H9 (cell line): ENCODE measurements at regions not wholly inside any gene's neighbourhood (a gene's known extent, or its start where the extent isn't known, plus 50 kb on each side); places are given as distances from the start of the nearest gene placed in this dataset.

ENCODE experiments used
- DNase-seq: peaks from one replicate; pipeline ENCODE4 v3.0.0-alpha.2; 2017
- H2AFZ ChIP-seq: one replicate; pipeline ENCODE4 v1.6.1; 2013; ENCODE audit warnings: mild to moderate bottlenecking, low read length, control low read depth, moderate library complexity
- H2AK5ac ChIP-seq: 2 replicates; pipeline ENCODE4 v1.6.1; 2013; ENCODE audit warnings: low read length, control low read depth, mixed read lengths; ENCODE audit not compliant: insufficient read length
- H2BK120ac ChIP-seq: one replicate; pipeline ENCODE4 v1.6.1; 2013; ENCODE audit warnings: low read depth, mild to moderate bottlenecking, low read length, control low read depth, inconsistent platforms; ENCODE audit not compliant: poor library complexity, severe bottlenecking
- H2BK12ac ChIP-seq: 2 replicates; pipeline ENCODE4 v1.6.1; 2013; ENCODE audit warnings: low read length, control low read depth, mixed read lengths, low read depth; ENCODE audit not compliant: insufficient read length
- H2BK15ac ChIP-seq: 2 replicates; pipeline ENCODE4 v1.6.1; 2013; ENCODE audit warnings: low read depth, low read length, control low read depth
- H2BK20ac ChIP-seq: one replicate; pipeline ENCODE4 v1.6.1; 2013; ENCODE audit warnings: low read depth, mild to moderate bottlenecking, low read length, control low read depth, inconsistent platforms; ENCODE audit not compliant: poor library complexity, severe bottlenecking
- H2BK5ac ChIP-seq: 2 replicates; pipeline ENCODE4 v1.6.1; 2013; ENCODE audit warnings: low read length, control low read depth, mixed read lengths; ENCODE audit not compliant: insufficient read length
- H3K14ac ChIP-seq: 2 replicates; pipeline ENCODE4 v1.6.1; 2013; ENCODE audit warnings: low read length, control low read depth; ENCODE audit not compliant: insufficient read depth
- H3K18ac ChIP-seq: 2 replicates; pipeline ENCODE4 v1.6.1; 2013; ENCODE audit warnings: low read depth, mild to moderate bottlenecking, mixed read lengths, low read length, control low read depth; ENCODE audit not compliant: insufficient read length
- H3K23ac ChIP-seq: 2 replicates; pipeline ENCODE4 v1.6.1; 2013; ENCODE audit warnings: low read length, control low read depth, mixed read lengths, low read depth; ENCODE audit not compliant: insufficient read length
- H3K23me2 ChIP-seq: 2 replicates; pipeline ENCODE4 v1.6.1; 2013; ENCODE audit warnings: low read depth, mild to moderate bottlenecking, mixed read lengths, low read length, control low read depth; ENCODE audit not compliant: insufficient read length, poor library complexity, severe bottlenecking
- H3K27ac ChIP-seq: 2 replicates; pipeline ENCODE4 v1.5.1; 2013; ENCODE audit warnings: low read length, control low read depth, mixed read lengths, low read depth; ENCODE audit not compliant: insufficient read length
- H3K27me3 ChIP-seq: 2 replicates; pipeline ENCODE4 v1.6.1; 2013; ENCODE audit warnings: low read length, control low read depth, inconsistent platforms; ENCODE audit not compliant: insufficient read depth
- H3K4ac ChIP-seq: 2 replicates; pipeline ENCODE4 v1.6.1; 2013; ENCODE audit warnings: low read depth, mild to moderate bottlenecking, control low read depth, inconsistent platforms, low read length, moderate library complexity
- H3K4me1 ChIP-seq: 2 replicates; pipeline ENCODE4 v1.6.1; 2013; ENCODE audit warnings: low read length, control low read depth, inconsistent platforms; ENCODE audit not compliant: insufficient read depth
- H3K4me2 ChIP-seq: 2 replicates; pipeline ENCODE4 v1.6.1; 2013; ENCODE audit warnings: low read length, control low read depth, mixed read lengths; ENCODE audit not compliant: insufficient read length, insufficient read depth
- H3K56ac ChIP-seq: 2 replicates; pipeline ENCODE4 v1.6.1; 2013; ENCODE audit warnings: low read depth, mild to moderate bottlenecking, mixed read lengths, low read length, control low read depth; ENCODE audit not compliant: insufficient read length
- H3K79me1 ChIP-seq: 2 replicates; pipeline ENCODE4 v1.6.1; 2013; ENCODE audit warnings: low read depth, mild to moderate bottlenecking, moderate library complexity, low read length, control low read depth, inconsistent platforms; ENCODE audit not compliant: insufficient read depth, poor library complexity, severe bottlenecking
- H3K79me2 ChIP-seq: 2 replicates; pipeline ENCODE4 v1.6.1; 2013; ENCODE audit warnings: low read length, control low read depth, inconsistent platforms; ENCODE audit not compliant: insufficient read depth
- H3K9ac ChIP-seq: 2 replicates; pipeline ENCODE4 v1.6.1; 2013; ENCODE audit warnings: low read length, control low read depth, mixed read lengths; ENCODE audit not compliant: insufficient read length; ENCODE audit errors: extremely low read depth
- H3K9me3 ChIP-seq: one replicate; pipeline ENCODE4 v1.6.1; 2013; ENCODE audit warnings: low read depth, low read length, inconsistent platforms; ENCODE audit not compliant: control insufficient read depth
- H3T11ph ChIP-seq: one replicate; pipeline ENCODE4 v1.6.1; 2013; ENCODE audit warnings: mild to moderate bottlenecking, low read length, control low read depth, inconsistent platforms
- H4K20me1 ChIP-seq: one replicate; pipeline ENCODE4 v1.6.1; 2013; ENCODE audit not compliant: control insufficient read depth, insufficient read length, insufficient read depth
- H4K5ac ChIP-seq: 2 replicates; pipeline ENCODE4 v1.6.1; 2013; ENCODE audit warnings: low read depth, mild to moderate bottlenecking, mixed read lengths, low read length, control low read depth; ENCODE audit not compliant: insufficient read length
- H4K8ac ChIP-seq: replicated peaks from 2 replicates; pipeline ENCODE4 v1.6.1; 2013; ENCODE audit warnings: low read length, control low read depth, mixed read lengths, low read depth; ENCODE audit not compliant: insufficient read length
- H4K91ac ChIP-seq: 2 replicates; pipeline ENCODE4 v1.6.1; 2013; ENCODE audit warnings: low read depth, mild to moderate bottlenecking, moderate library complexity, mixed read lengths, low read length, control low read depth; ENCODE audit not compliant: insufficient read length
- H3K27ac Mint-ChIP-seq, 3 experiments: 2 replicates in 2 of 3; 3 replicates in 1 of 3; pipeline ENCODE4 v1.8.0; 2020 to 2021; ENCODE audit warnings: mixed read lengths in 3 of 3, mild to moderate bottlenecking in 1 of 3, moderate library complexity in 1 of 3
- H3K27me3 Mint-ChIP-seq: 2 replicates; pipeline ENCODE4 v1.8.0; 2021; ENCODE audit warnings: low read depth, mild to moderate bottlenecking, moderate library complexity, mixed read lengths
- H3K36me3 Mint-ChIP-seq, 3 experiments: 2 replicates in 2 of 3; 3 replicates in 1 of 3; pipeline ENCODE4 v1.8.0; 2020 to 2021; ENCODE audit warnings: low read depth in 3 of 3, mixed read lengths in 3 of 3; ENCODE audit not compliant: insufficient read depth in 1 of 3
- H3K4me1 Mint-ChIP-seq, 2 experiments: 2 replicates each; pipeline ENCODE4 v1.8.0; 2020; ENCODE audit warnings: mixed read lengths in 2 of 2
- H3K4me3 Mint-ChIP-seq, 2 experiments: 2 replicates in 1 of 2; 3 replicates in 1 of 2; pipeline ENCODE4 v1.8.0; 2020 to 2021; ENCODE audit warnings: mild to moderate bottlenecking in 2 of 2, mixed read lengths in 2 of 2, moderate library complexity in 1 of 2
- H3K9me3 Mint-ChIP-seq, 2 experiments: 2 replicates in 1 of 2; 3 replicates in 1 of 2; pipeline ENCODE4 v1.8.0; 2020; ENCODE audit warnings: mild to moderate bottlenecking in 2 of 2, mixed read lengths in 2 of 2, moderate library complexity in 1 of 2
- WGBS: extraction: QIAGEN DNeasy Blood & Tissue Kit; methylation state at CpG from one replicate; pipeline ENCODE4 v1.1.7; 2013; ENCODE audit warnings: missing lambda C conversion rate, low lambda C conversion rate, mixed read lengths; ENCODE audit not compliant: insufficient read length; ENCODE audit errors: extremely low coverage; 5-methylcytosine and 5-hydroxymethylcytosine counted together
- TF ChIP-seq, protein P1 (sequence below): fragments of 200-600 bp; sonication (generic); conservative IDR thresholded peaks from 3 replicates; pipeline ENCODE4 v1.8.0; 2021; ENCODE audit warnings: antibody characterized with exemption, mild to moderate bottlenecking

DNA sequence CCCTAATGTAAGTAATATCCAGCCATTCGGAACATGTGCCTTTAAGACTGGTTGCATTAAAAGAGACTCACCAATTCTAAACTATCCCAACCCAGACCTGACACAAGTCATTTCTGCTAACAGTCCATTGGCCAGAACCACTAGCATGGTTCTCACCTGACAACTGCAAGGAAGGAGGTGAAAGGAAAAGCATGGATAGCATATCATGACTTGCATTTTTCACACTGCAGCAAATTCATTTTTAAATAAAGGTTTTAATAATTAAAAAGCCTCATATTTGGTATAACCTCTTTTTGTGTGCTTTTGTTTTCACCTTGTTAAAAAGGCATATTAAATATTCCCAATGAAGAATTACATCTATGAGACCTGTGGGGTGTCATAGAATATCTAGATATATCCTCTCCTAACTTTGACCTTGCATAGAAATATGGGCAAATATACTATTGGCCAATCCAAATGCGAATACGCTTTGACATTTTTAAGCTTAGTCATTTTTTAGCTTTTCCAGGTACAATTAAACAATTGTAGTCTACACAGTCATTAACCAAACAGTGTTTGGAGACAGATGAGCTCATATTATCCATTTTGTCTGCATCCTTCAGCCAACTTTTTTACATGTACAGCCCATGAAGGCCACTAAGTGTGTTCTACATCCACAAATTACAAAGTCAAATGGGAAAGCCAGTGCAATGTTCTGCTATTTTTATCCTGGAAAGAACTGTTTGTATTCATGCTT lies 295.3 kb downstream of the PDGFC start:
- no peak overlapping the region for H2BK120ac ChIP-seq
- no peak overlapping the region for H3K4me2 ChIP-seq
- no CpG with 5 or more reads among the region's 3 CpGs for WGBS
- TF ChIP-seq, protein P1, sequence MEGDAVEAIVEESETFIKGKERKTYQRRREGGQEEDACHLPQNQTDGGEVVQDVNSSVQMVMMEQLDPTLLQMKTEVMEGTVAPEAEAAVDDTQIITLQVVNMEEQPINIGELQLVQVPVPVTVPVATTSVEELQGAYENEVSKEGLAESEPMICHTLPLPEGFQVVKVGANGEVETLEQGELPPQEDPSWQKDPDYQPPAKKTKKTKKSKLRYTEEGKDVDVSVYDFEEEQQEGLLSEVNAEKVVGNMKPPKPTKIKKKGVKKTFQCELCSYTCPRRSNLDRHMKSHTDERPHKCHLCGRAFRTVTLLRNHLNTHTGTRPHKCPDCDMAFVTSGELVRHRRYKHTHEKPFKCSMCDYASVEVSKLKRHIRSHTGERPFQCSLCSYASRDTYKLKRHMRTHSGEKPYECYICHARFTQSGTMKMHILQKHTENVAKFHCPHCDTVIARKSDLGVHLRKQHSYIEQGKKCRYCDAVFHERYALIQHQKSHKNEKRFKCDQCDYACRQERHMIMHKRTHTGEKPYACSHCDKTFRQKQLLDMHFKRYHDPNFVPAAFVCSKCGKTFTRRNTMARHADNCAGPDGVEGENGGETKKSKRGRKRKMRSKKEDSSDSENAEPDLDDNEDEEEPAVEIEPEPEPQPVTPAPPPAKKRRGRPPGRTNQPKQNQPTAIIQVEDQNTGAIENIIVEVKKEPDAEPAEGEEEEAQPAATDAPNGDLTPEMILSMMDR: no peak
- no peak for DNase-seq
- H3K79me2 ChIP-seq: no peaks in the 10 kb centered on the region
- H3K27ac ChIP-seq: no peak overlapping the region
- no peak overlapping the region for H3K9ac ChIP-seq
- H2BK15ac ChIP-seq: no peak overlapping the region
- H3K18ac ChIP-seq: no peak overlapping the region
- no peaks in the 10 kb centered on the region for H3K23me2 ChIP-seq
- no peak overlapping the region for H2AK5ac ChIP-seq
- H3T11ph ChIP-seq: no peak overlapping the region
- no peak overlapping the region for H3K56ac ChIP-seq
- H4K5ac ChIP-seq: no peak overlapping the region
- H3K27me3 Mint-ChIP-seq: no peaks in the 10 kb centered on the region; the same call in 1 of the 2 replicates
- no peaks in the 10 kb centered on the region for H4K20me1 ChIP-seq
- H4K91ac ChIP-seq: no peak overlapping the region
- no peak overlapping the region for H4K8ac ChIP-seq
- H3K23ac ChIP-seq: no peak overlapping the region
- no peaks in the 10 kb centered on the region for H3K9me3 Mint-ChIP-seq
- no peak overlapping the region for H3K27ac Mint-ChIP-seq
- no peaks in the 10 kb centered on the region for H3K9me3 ChIP-seq
- no peak overlapping the region for H3K14ac ChIP-seq
- H3K36me3 Mint-ChIP-seq: no peaks in the 10 kb centered on the region
- H3K27me3 ChIP-seq: no peaks in the 10 kb centered on the region
- H2BK12ac ChIP-seq: no peak overlapping the region
- H2BK20ac ChIP-seq: no peak overlapping the region
- H3K4ac ChIP-seq: no peak overlapping the region
- no peak overlapping the region for H2AFZ ChIP-seq
- no peak overlapping the region for H2BK5ac ChIP-seq
- H3K79me1 ChIP-seq: no peaks in the 10 kb centered on the region
- H3K4me3 Mint-ChIP-seq: no peak overlapping the region
- no peaks in the 10 kb centered on the region for H3K4me1 ChIP-seq
- no peaks in the 10 kb centered on the region; a peak in 1 of 4 replicates for H3K4me1 Mint-ChIP-seq
